ENCODE measurements at regions not wholly inside any gene's neighbourhood (a gene's known extent, or its start where the extent isn't known, plus 50 kb on each side); places are given as distances from the start of the nearest gene placed in this dataset.

- TF ChIP-seq POLR2A (IDR thresholded peaks at IDR 0.05; ENCODE audit: low read length) (no peak), GATA1 (IDR thresholded peaks at IDR 0.05; ENCODE audit: low read depth, low read length) (no peak)
Observed at GRCh38 chr14:98219638-98220037, 1052.4 kb downstream of the BCL11B start.

Measured in erythroblast (primary cell).